ENCODE measurements at regions not wholly inside any gene's neighbourhood (a gene's known extent, or its start where the extent isn't known, plus 50 kb on each side); places are given as distances from the start of the nearest gene placed in this dataset.

DNA sequence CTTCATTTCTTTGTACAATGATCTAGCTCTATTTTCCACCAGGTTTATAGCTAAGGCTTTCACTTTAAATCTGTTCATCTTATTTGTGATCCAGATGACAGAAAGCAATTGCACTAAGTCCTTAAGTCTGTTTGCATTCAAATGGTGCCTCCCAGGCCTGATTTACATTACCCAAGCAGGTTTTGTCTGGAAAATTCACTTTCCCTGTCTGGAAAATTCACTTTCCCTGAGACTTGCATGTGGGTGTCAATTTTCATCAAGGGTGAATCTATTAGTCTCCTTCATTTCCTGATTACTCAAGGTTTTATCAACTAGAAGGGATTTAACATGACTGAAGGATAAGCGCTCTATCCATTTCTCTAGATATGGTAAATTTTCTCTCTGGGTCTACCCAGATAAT, 1480.2 kb upstream of the GOT2 start:
- TF ChIP-seq, protein P1, sequence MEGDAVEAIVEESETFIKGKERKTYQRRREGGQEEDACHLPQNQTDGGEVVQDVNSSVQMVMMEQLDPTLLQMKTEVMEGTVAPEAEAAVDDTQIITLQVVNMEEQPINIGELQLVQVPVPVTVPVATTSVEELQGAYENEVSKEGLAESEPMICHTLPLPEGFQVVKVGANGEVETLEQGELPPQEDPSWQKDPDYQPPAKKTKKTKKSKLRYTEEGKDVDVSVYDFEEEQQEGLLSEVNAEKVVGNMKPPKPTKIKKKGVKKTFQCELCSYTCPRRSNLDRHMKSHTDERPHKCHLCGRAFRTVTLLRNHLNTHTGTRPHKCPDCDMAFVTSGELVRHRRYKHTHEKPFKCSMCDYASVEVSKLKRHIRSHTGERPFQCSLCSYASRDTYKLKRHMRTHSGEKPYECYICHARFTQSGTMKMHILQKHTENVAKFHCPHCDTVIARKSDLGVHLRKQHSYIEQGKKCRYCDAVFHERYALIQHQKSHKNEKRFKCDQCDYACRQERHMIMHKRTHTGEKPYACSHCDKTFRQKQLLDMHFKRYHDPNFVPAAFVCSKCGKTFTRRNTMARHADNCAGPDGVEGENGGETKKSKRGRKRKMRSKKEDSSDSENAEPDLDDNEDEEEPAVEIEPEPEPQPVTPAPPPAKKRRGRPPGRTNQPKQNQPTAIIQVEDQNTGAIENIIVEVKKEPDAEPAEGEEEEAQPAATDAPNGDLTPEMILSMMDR (IDR thresholded peaks at IDR 0.05): no peak
- no peak for TF ChIP-seq POLR2A (IDR thresholded peaks at IDR 0.05)

Measured in uterus (tissue), 2 donors.